GM23338 (cell line): ENCODE measurements at regions not wholly inside any gene's neighbourhood (a gene's known extent, or its start where the extent isn't known, plus 50 kb on each side); places are given as distances from the start of the nearest gene placed in this dataset.

Source experiments
- CREB1 ChIP-seq: fragments of 250-450 bp; sonication (Bioruptor Pico); IDR thresholded peaks from 2 replicates; pipeline ENCODE4 v1.5.0; 2020; ENCODE audit warnings: low read depth, mild to moderate bottlenecking, moderate library complexity
- CTCF ChIP-seq, 2 experiments: fragments of 200-600 bp in 1 of 2; sonication (generic) in 1 of 2; conservative IDR thresholded peaks; 2 replicates each; pipeline versions ENCODE4 v1.5.1 to v1.6.1; 2016 to 2017; ENCODE audit warnings: antibody characterized with exemption in 2 of 2, low read depth in 2 of 2, mild to moderate bottlenecking in 2 of 2, moderate library complexity in 1 of 2
- ETS1 ChIP-seq: IDR thresholded peaks from 2 replicates; pipeline ENCODE4 v1.6.1; 2016; ENCODE audit warnings: antibody characterized with exemption
- EZH2 ChIP-seq: fragments of 200-600 bp; sonication (generic); IDR thresholded peaks from one replicate; pipeline ENCODE4 v1.8.0; 2017; ENCODE audit warnings: antibody characterized with exemption, mild to moderate bottlenecking, low read depth; ENCODE audit not compliant: unreplicated experiment
- EZH2phosphoT487 ChIP-seq: fragments of 200-600 bp; sonication (generic); IDR thresholded peaks from one replicate; pipeline ENCODE4 v1.8.1; 2018; ENCODE audit warnings: antibody characterized with exemption; ENCODE audit not compliant: unreplicated experiment
- JUNB ChIP-seq: IDR thresholded peaks from one replicate; pipeline ENCODE4 v1.6.1; 2016; ENCODE audit warnings: antibody characterized with exemption; ENCODE audit not compliant: unreplicated experiment
- NANOG ChIP-seq: IDR thresholded peaks from 2 replicates; pipeline ENCODE4 v1.6.1; 2016; ENCODE audit warnings: antibody characterized with exemption, borderline replicate concordance
- POLR2AphosphoS5 ChIP-seq: IDR thresholded peaks from 2 replicates; pipeline ENCODE4 v1.6.1; 2016; ENCODE audit warnings: antibody characterized with exemption, low read depth
- REST ChIP-seq: IDR thresholded peaks from one replicate; pipeline ENCODE4 v1.6.1; 2018; ENCODE audit warnings: antibody characterized with exemption; ENCODE audit not compliant: unreplicated experiment
- ZNF114 ChIP-seq: fragments of 250-450 bp; sonication (Bioruptor Pico); IDR thresholded peaks from 2 replicates; pipeline ENCODE4 v1.5.0; 2020; ENCODE audit warnings: mild to moderate bottlenecking, moderate library complexity
- ZNF331 ChIP-seq: fragments of 250-450 bp; sonication (Bioruptor Pico); IDR thresholded peaks from 2 replicates; pipeline ENCODE4 v1.5.0; 2020; ENCODE audit warnings: low read depth, mild to moderate bottlenecking, moderate library complexity
- ZNF462 ChIP-seq: fragments of 250-450 bp; sonication (Bioruptor Pico); IDR thresholded peaks from 2 replicates; pipeline ENCODE4 v1.5.0; 2020; ENCODE audit warnings: mild to moderate bottlenecking, moderate library complexity

GRCh38 chr3:162933656-162934055 is 1437.0 kb downstream of the OTOL1 start:
- TF ChIP-seq EZH2 (no peak), POLR2AphosphoS5 (no peak), REST (no peak), CTCF (conservative IDR thresholded peaks at IDR 0.05; ENCODE audit: low read depth in 2 of 2) (no peak), CREB1 (CRISPR knock-in tag) (no peak), EZH2phosphoT487 (no peak), JUNB (no peak), ZNF114 (CRISPR knock-in tag) (no peak), ZNF331 (no peak), ZNF462 (no peak), NANOG (no peak), ETS1 (no peak)
